Esophagus squamous epithelium (tissue), 5 donors: ENCODE measurements at regions not wholly inside any gene's neighbourhood (a gene's known extent, or its start where the extent isn't known, plus 50 kb on each side); places are given as distances from the start of the nearest gene placed in this dataset.

Experiments used
- DNase-seq: peaks from one replicate; lab custom pipeline; 2025; lab: John Stamatoyannopoulos, UW
- H3K27ac ChIP-seq, 4 donors: fragments of 200-600 bp; sonication (generic); one replicate each; pipeline ENCODE4 v1.5.1; 2016 to 2019; ENCODE audit warnings: mild to moderate bottlenecking in 1 of 4
- H3K27me3 ChIP-seq, 4 donors: fragments of 200-600 bp; sonication (generic); 1 replicate in 3 of 4; 2 replicates in 1 of 4; pipeline versions ENCODE4 v1.5.1 to v1.6.0; 2017 to 2021; ENCODE audit warnings: antibody characterized with exemption in 1 of 4
- H3K36me3 ChIP-seq, 3 donors: fragments of 200-600 bp; sonication (generic); one replicate each; pipeline ENCODE4 v1.5.1; 2016 to 2019
- H3K4me1 ChIP-seq, 3 donors: fragments of 200-600 bp; sonication (generic); one replicate each; pipeline ENCODE4 v1.5.1; 2017 to 2019
- H3K4me3 ChIP-seq, 4 donors: fragments of 200-600 bp; sonication (generic); 1 replicate in 3 of 4; 2 replicates in 1 of 4; pipeline ENCODE4 v1.5.1; 2016 to 2019; ENCODE audit warnings: mild to moderate bottlenecking in 2 of 4, moderate library complexity in 1 of 4
- H3K9me3 ChIP-seq, 3 donors: fragments of 200-600 bp; sonication (generic); one replicate each; pipeline ENCODE4 v1.5.1; 2016 to 2019
- CTCF ChIP-seq, 6 experiments: fragments of 450-650 bp in 4 of 6; fragments of 200-600 bp in 2 of 6; sonication (generic) in 2 of 6; IDR thresholded peaks; one replicate each; pipeline ENCODE4 v1.5.1; 2016 to 2019; ENCODE audit warnings: antibody characterized with exemption in 6 of 6, mild to moderate bottlenecking in 4 of 6, moderate library complexity in 4 of 6
- POLR2A ChIP-seq, 4 donors: fragments of 450-650 bp; IDR thresholded peaks; one replicate each; pipeline ENCODE4 v1.6.1; 2017; ENCODE audit warnings: antibody characterized with exemption in 4 of 4, mild to moderate bottlenecking in 4 of 4, moderate library complexity in 3 of 4
- WGBS, 2 donors: methylation state at CpG; one replicate each; pipeline ENCODE4 v1.1.5; 2018; 5-methylcytosine and 5-hydroxymethylcytosine counted together
- intact Hi-C: fragments of 100-400 bp; cut with DNase I; formaldehyde crosslinking; loops from one replicate; pipeline ENCODE4 v1.15.0; 2022
- donor health status: DM: yes; HTN: yes; CAD: no.

- intact Hi-C loops = no loop called here
- no peaks in the 10 kb centered on the region for H3K36me3 ChIP-seq
- H3K4me3 ChIP-seq = no peak overlapping the region
- no peak for DNase-seq
- no peaks in the 10 kb centered on the region for H3K4me1 ChIP-seq
- H3K9me3 ChIP-seq = peaks cover 0 to under 1% (median 0%) of the 10 kb centered on the region in 3 donors
- no peaks in the 10 kb centered on the region for H3K27me3 ChIP-seq
- TF ChIP-seq CTCF (IDR thresholded peaks at IDR 0.05) (no peak), POLR2A (IDR thresholded peaks at IDR 0.05) (no peak)
- H3K27ac ChIP-seq = no peak overlapping the region
These were observed 1015.0 kb upstream of the AGA start for GRCh38 chr4:178457286-178457685.

GRCh38 chr4:178462710-178463109, 1020.5 kb upstream of the AGA start:
- WGBS, 2 donors = 14 to 24% methylated on average over 4 of the region's 4 CpGs
- intact Hi-C loops = no loop called here

GRCh38 chr4:178463747-178464146, 1021.5 kb upstream of the AGA start:
- TF ChIP-seq POLR2A (IDR thresholded peaks at IDR 0.05) (no peak), CTCF (IDR thresholded peaks at IDR 0.05) (no peak)
- intact Hi-C loops = no loop called here
- Histone ChIP-seq H3K27ac (no peak overlapping the region), H3K9me3 (no peaks in the 10 kb centered on the region), H3K4me1 (no peaks in the 10 kb centered on the region), H3K27me3 (no peaks in the 10 kb centered on the region), H3K36me3 (no peaks in the 10 kb centered on the region), H3K4me3 (no peak overlapping the region)
- DNase-seq = no peak
- WGBS, 2 donors = 65 to 70% methylated on average over 2 of the region's 2 CpGs

More at GRCh38 chr4:178462710-178463109, 1020.5 kb upstream of the AGA start:
- H3K4me1 ChIP-seq = no peaks in the 10 kb centered on the region
- TF ChIP-seq CTCF (IDR thresholded peaks at IDR 0.05) (no peak), POLR2A (IDR thresholded peaks at IDR 0.05) (no peak)
- no peak overlapping the region for H3K27ac ChIP-seq
- no peaks in the 10 kb centered on the region for H3K27me3 ChIP-seq
- no peak overlapping the region for H3K4me3 ChIP-seq
- H3K36me3 ChIP-seq = no peaks in the 10 kb centered on the region
- DNase-seq = no peak
- H3K9me3 ChIP-seq = no peaks in the 10 kb centered on the region

- H3K27ac ChIP-seq = no peak overlapping the region
- no peaks in the 10 kb centered on the region for H3K4me1 ChIP-seq
- TF ChIP-seq POLR2A (IDR thresholded peaks at IDR 0.05) = no peak
- no peak for TF ChIP-seq CTCF (IDR thresholded peaks at IDR 0.05)
- H3K27me3 ChIP-seq = no peaks in the 10 kb centered on the region
- no peak overlapping the region for H3K4me3 ChIP-seq
- no peaks in the 10 kb centered on the region for H3K36me3 ChIP-seq
- WGBS, 2 donors = 59 to 62% methylated on average over 4 of the region's 4 CpGs
- no peaks in the 10 kb centered on the region for H3K9me3 ChIP-seq
- no peak for DNase-seq
- intact Hi-C loops = no loop called here
These were observed 1029.0 kb upstream of the AGA start for GRCh38 chr4:178470996-178471784.

- H3K27ac ChIP-seq = no peak overlapping the region
- H3K4me1 ChIP-seq = no peaks in the 10 kb centered on the region
- DNase-seq = no peak
- intact Hi-C loops = no loop called here
- WGBS, 2 donors = 86 to 89% methylated on average over 2 of the region's 2 CpGs
- no peak overlapping the region for H3K4me3 ChIP-seq
- no peaks in the 10 kb centered on the region for H3K27me3 ChIP-seq
- TF ChIP-seq POLR2A (IDR thresholded peaks at IDR 0.05) = no peak
- no peak for TF ChIP-seq CTCF (IDR thresholded peaks at IDR 0.05)
- no peaks in the 10 kb centered on the region for H3K9me3 ChIP-seq
- no peaks in the 10 kb centered on the region for H3K36me3 ChIP-seq
These were observed 1029.8 kb upstream of the AGA start for GRCh38 chr4:178471994-178472393.
